ENCODE measurements at regions not wholly inside any gene's neighbourhood (a gene's known extent, or its start where the extent isn't known, plus 50 kb on each side); places are given as distances from the start of the nearest gene placed in this dataset.

DNA sequence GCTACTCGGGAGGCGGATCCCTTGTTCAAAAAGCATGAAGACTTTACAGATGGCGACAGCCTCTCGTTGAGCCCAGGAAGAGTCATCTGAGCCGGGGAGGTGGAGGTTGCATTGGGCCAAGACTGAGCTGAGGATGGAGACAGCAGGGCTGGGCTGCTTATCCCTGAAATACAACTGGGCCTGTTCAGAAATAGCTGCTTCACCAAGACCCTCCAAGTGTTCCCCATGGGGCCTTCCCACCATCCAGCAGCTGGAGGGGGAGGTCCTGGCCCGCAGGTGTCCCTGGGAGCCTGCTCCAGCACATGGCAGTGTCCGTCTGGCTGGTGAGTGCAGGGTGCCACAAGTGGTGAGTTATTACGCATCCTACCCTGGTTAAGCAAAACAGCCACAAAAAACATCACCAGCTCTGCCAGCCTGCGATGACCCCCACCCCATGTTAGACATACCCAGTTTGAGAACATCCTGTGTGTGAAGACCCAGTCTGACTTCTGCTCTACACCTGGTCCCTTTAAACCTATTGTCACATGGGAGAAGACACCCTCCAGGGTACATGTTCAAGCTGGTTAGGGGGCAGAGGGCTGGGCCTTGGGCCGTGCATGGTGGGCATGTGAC is 93.1 kb upstream of the TMPRSS2 start:
- Histone ChIP-seq H3K27me3 (ENCODE audit: insufficient read depth, low read length) (peaks cover 6% of the 10 kb centered on the region; the same call in 1 of the 2 replicates), H3K9me3 (ENCODE audit: insufficient read depth, low read depth, low read length) (no peaks in the 10 kb centered on the region), H3K27ac (ENCODE audit: low read length) (no peak overlapping the region), H3K9ac (ENCODE audit: low read depth, low read length) (no peak overlapping the region), H3K4me1 (ENCODE audit: insufficient read depth, low read length) (no peaks in the 10 kb centered on the region; the same call in 1 of the 2 replicates), H3K36me3 (ENCODE audit: insufficient read depth, low read depth, low read length) (no peaks in the 10 kb centered on the region), H3K4me3 (ENCODE audit: low read length) (no peak overlapping the region)

DNA sequence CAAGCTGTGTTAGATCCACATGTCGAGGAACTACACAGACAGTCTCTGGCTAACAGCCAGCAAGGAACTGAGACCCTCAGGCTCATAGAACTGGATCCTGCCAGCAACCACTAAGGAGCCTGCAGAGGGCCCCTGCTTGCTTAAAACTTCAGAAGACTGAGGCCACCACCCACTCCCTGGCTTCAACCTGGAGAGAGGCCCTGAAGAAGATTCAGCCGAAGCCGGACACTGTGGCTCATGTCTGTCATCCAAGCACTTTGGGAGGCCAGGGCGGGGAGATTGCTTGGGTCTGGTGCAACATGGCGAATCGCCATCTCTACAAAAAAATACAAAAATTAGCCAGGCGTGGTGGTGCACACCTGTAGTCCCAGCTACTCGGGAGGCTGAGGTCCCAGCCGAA is 92.6 kb upstream of the TMPRSS2 start:
- Histone ChIP-seq H3K27ac (ENCODE audit: low read length) (no peak overlapping the region), H3K4me3 (ENCODE audit: low read length) (no peak overlapping the region), H3K4me1 (ENCODE audit: insufficient read depth, low read length) (no peaks in the 10 kb centered on the region; the same call in 1 of the 2 replicates), H3K9me3 (ENCODE audit: insufficient read depth, low read depth, low read length) (no peaks in the 10 kb centered on the region), H3K36me3 (ENCODE audit: insufficient read depth, low read depth, low read length) (no peaks in the 10 kb centered on the region), H3K27me3 (ENCODE audit: insufficient read depth, low read length) (peaks cover 6% of the 10 kb centered on the region; the same call in 1 of the 2 replicates), H3K9ac (ENCODE audit: low read depth, low read length) (no peak overlapping the region)

DNA sequence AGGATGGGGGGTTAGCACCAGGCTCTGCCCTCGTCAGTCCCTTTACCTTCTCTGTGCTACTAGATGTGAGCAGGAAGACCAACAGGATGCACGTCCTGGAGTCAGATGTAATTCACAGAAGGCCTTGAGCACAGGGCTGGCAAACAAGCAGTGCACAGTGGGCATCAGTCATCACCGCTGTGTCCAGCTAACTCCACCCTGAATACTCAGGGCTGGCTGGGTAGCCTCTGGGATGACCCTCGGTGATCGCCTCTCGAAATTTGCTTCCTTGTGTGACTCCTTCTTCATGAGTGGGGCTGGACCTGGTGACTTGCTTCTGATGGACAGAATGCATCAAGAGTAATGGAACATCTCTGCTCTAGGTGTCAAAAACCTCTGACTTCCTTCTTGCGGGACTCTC is 92.2 kb upstream of the TMPRSS2 start:
- H3K9ac ChIP-seq (ENCODE audit: low read depth, low read length) = no peak overlapping the region
- no peaks in the 10 kb centered on the region for H3K9me3 ChIP-seq (ENCODE audit: insufficient read depth, low read depth, low read length)
- no peak overlapping the region for H3K27ac ChIP-seq (ENCODE audit: low read length)
- no peaks in the 10 kb centered on the region for H3K36me3 ChIP-seq (ENCODE audit: insufficient read depth, low read depth, low read length)
- H3K4me3 ChIP-seq (ENCODE audit: low read length) = no peak overlapping the region
- no peaks in the 10 kb centered on the region; the same call in 1 of the 2 replicates for H3K4me1 ChIP-seq (ENCODE audit: insufficient read depth, low read length)
- peaks cover 6% of the 10 kb centered on the region; the same call in 1 of the 2 replicates for H3K27me3 ChIP-seq (ENCODE audit: insufficient read depth, low read length)

DNA sequence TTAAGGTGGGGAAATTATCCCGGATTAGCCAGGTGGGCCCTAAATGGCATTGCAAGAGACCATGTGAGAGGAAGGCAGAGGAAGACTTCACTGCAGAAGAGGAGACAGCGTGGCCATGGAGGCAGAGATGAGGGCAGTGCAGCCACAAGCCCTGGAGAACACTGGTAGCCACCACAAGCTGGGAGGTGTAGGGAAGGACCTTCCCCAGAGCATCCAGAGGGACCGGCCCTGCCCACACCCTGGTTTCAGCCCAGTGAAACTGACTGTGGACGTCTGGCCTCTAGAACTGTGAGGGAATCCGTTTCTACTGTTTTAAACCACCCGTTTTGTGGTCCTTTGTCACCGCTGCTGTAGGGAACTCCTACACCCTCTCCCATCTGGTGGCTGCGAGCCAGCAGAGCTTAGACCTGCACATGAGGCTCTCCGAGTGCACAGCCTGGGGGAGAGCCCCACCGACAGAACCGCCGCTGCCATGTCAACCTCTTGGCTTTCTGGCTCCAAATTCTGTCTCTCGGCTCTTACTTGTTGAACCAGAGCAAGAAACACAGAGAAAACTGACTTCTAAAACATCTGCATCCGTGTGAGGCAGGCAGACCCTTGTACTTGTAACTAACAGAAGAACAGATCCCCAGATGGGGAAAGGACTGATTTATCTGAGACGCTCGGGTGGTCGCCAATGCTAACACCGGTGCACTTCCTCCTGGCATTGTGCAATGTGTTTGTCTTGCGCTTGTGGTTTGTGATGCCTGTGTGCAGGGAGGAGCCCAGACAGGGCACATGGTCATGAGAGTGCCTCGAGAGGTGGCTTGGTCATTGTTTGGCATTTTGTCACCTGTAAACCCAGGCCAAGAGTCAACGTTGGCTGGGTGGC is 90.8 kb upstream of the TMPRSS2 start:
- H3K9me3 ChIP-seq (ENCODE audit: insufficient read depth, low read depth, low read length) = no peaks in the 10 kb centered on the region
- H3K36me3 ChIP-seq (ENCODE audit: insufficient read depth, low read depth, low read length) = no peaks in the 10 kb centered on the region
- no peak overlapping the region for H3K4me3 ChIP-seq (ENCODE audit: low read length)
- peaks cover 13% of the 10 kb centered on the region; the same call in 1 of the 2 replicates for H3K4me1 ChIP-seq (ENCODE audit: insufficient read depth, low read length)
- peaks cover 6% of the 10 kb centered on the region; the same call in 1 of the 2 replicates for H3K27me3 ChIP-seq (ENCODE audit: insufficient read depth, low read length)
- no peak overlapping the region for H3K9ac ChIP-seq (ENCODE audit: low read depth, low read length)
- no peak overlapping the region for H3K27ac ChIP-seq (ENCODE audit: low read length)

DNA sequence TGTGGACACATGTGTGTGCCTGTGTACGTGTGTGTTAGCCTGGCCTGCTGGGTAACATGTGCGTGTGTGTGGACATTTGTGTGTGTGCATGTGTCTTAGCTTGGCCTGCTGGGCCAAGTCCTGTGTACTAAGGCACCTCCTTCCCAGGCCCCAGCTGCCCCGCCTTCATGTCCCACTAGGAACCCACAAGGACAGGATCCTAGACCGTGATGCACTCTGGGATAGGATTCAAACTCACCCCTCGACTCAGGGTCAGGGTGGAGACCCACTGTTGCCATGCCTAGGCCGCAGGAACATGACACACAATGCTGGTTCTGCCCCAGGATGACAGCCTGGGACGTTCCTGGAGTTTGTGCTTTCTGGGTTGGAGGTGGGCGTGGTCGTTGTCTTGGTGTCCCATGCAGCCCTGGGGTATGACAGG is 89.9 kb upstream of the TMPRSS2 start:
- Histone ChIP-seq H3K27ac (ENCODE audit: low read length) (no peak overlapping the region), H3K9ac (ENCODE audit: low read depth, low read length) (no peak overlapping the region), H3K9me3 (ENCODE audit: insufficient read depth, low read depth, low read length) (no peaks in the 10 kb centered on the region), H3K36me3 (ENCODE audit: insufficient read depth, low read depth, low read length) (no peaks in the 10 kb centered on the region), H3K4me1 (ENCODE audit: insufficient read depth, low read length) (peaks cover 19% of the 10 kb centered on the region; the same call in 1 of the 2 replicates), H3K27me3 (ENCODE audit: insufficient read depth, low read length) (peaks cover 15% of the 10 kb centered on the region; the same call in 1 of the 2 replicates), H3K4me3 (ENCODE audit: low read length) (no peak overlapping the region)

DNA sequence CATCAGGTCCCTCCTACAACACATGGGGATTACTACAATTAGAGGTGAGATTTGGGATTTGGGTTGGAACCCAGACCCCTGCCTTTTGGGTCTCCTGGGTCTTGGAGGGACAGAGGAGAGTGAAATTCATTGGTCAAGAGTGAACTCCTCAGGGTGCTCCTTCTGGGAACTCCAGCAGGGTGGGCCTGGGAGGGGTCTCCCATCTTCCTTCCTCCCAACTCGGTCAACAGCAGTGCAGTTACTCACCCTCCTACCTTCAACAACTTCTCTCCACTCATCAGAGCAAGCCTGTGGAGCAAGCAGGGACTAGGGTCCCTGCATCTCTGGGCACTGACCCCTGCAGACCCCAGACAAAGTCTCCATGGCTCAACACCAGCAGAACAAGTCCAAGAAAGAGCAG is 89.3 kb upstream of the TMPRSS2 start:
- Histone ChIP-seq H3K9ac (ENCODE audit: low read depth, low read length) (no peak overlapping the region), H3K36me3 (ENCODE audit: insufficient read depth, low read depth, low read length) (no peaks in the 10 kb centered on the region), H3K27me3 (ENCODE audit: insufficient read depth, low read length) (peaks cover 19% of the 10 kb centered on the region; the same call in 1 of the 2 replicates), H3K27ac (ENCODE audit: low read length) (no peak overlapping the region), H3K4me3 (ENCODE audit: low read length) (no peak overlapping the region), H3K9me3 (ENCODE audit: insufficient read depth, low read depth, low read length) (no peaks in the 10 kb centered on the region), H3K4me1 (ENCODE audit: insufficient read depth, low read length) (peaks cover 19% of the 10 kb centered on the region; the same call in 1 of the 2 replicates)

DNA sequence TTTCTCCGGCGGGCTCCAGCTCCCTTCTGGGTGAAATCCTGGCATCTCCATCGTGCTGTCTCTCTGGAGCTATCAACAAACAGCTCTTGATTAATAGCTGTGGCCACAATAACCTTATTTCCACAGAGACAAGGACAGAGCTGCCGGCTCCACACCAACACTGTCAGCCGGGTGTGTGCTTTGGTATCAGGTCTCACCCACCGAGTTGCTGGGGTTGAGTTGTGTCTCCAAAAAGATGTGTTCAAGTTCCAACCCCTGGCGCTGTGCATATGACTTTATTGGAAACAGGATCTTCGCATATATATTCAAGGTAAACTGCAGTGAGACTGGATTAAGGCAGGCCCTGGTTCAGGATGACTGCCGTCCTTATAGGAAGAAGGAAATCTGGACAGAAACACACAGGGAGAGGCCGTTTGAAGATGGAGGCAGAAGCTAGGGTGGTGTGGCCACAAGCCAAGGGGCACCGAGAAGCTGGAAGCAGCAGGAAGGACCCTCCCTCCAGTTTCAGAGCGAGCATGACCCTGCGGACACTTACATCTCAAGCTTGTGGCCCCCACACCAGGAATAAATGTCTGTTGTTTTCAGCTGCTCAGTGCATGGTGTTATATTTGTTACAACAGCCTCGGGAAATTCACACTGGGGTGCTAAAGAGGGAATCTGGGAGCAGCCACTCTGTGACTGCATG is 88.4 kb upstream of the TMPRSS2 start:
- Histone ChIP-seq H3K4me3 (ENCODE audit: low read length) (no peak overlapping the region), H3K27ac (ENCODE audit: low read length) (no peak overlapping the region), H3K27me3 (ENCODE audit: insufficient read depth, low read length) (peaks cover 19% of the 10 kb centered on the region; the same call in 1 of the 2 replicates), H3K9ac (ENCODE audit: low read depth, low read length) (no peak overlapping the region), H3K36me3 (ENCODE audit: insufficient read depth, low read depth, low read length) (no peaks in the 10 kb centered on the region), H3K9me3 (ENCODE audit: insufficient read depth, low read depth, low read length) (no peaks in the 10 kb centered on the region), H3K4me1 (ENCODE audit: insufficient read depth, low read length) (peaks cover 19% of the 10 kb centered on the region; the same call in 1 of the 2 replicates)

DNA sequence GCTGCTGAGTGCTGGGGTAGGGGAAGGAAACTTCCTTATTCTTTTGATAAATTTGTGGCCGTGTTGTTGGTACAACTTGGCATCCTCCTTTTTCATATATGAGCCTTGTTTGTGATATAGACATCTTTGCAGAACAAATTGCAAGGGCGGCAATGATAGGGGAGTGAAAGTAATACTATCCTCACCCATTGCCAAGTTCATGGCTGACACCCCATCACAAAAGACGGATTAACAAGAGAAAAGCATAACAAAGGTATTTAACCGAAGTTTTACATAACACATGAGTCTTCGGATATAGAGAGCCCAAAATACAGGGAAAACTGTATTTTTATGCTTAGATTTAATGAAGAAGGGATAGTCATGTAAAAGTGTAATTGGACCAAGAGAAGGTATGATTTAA is 86.3 kb upstream of the TMPRSS2 start:
- peak overlapping the region; percentile 2; the same call in 1 of the 2 replicates for H3K9ac ChIP-seq (ENCODE audit: low read depth, low read length)
- H3K27me3 ChIP-seq (ENCODE audit: insufficient read depth, low read length) = peaks cover 19% of the 10 kb centered on the region; the same call in 1 of the 2 replicates
- peaks cover 19% of the 10 kb centered on the region; the same call in 1 of the 2 replicates for H3K4me1 ChIP-seq (ENCODE audit: insufficient read depth, low read length)
- H3K36me3 ChIP-seq (ENCODE audit: insufficient read depth, low read depth, low read length) = no peaks in the 10 kb centered on the region
- no peaks in the 10 kb centered on the region for H3K9me3 ChIP-seq (ENCODE audit: insufficient read depth, low read depth, low read length)
- H3K4me3 ChIP-seq (ENCODE audit: low read length) = peak overlapping the region; percentile 51
- H3K27ac ChIP-seq (ENCODE audit: low read length) = peak overlapping the region; percentile 8

DNA sequence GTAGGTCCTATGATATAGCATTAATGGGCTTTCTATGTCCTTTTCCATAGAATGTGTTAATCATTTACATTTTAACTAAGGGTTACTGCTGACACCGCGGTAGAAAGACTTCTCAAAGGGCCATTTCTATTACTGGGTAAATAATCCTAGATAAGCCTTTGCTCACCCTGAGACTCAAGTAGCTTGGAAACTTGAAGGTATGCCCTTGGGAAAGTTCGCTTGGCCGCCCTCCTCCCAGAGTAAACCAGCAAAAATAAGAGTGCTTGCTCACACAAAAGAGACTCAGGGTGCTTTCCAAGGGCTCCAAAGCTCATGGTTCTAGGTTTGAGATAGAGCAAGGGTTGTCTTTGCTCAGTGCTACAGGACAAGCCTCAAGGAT is 85.8 kb upstream of the TMPRSS2 start:
- no peaks in the 10 kb centered on the region for H3K9me3 ChIP-seq (ENCODE audit: insufficient read depth, low read depth, low read length)
- no peaks in the 10 kb centered on the region for H3K36me3 ChIP-seq (ENCODE audit: insufficient read depth, low read depth, low read length)

DNA sequence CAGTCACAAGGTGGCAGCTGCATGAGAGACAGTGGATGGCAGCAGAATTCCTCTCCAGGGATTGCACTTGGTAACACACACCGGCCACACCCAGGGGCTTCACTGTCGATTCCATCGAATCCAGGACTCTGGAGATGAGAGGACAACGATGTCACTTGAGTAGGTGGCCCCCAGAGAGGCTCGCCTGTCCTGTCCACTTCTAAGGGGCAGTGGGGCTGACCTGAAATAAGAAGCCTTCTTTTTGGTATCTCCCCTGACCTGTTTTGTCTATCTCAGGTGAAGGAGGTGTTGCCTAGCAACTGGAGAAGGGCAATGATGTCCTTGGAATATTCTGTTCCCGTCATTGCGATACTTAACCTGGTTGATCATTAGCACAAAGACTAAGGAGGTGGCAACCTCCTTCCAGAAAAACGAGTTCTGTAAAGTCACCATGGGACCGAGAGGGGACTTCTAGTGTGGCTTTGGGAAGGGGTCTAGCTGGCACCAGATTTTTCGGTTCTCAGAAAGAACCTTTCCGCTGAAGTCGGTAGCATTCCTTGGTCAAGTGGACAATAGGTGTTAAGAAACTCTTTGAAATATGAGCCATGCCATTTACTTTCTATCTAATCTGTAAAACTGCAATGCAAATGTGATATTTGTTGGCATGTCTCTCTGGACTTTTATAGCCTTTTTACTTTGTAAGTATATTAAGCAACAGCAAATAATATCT is 85.2 kb upstream of the TMPRSS2 start:
- H3K4me1 ChIP-seq (ENCODE audit: insufficient read depth, low read length) = peaks cover 19% of the 10 kb centered on the region; the same call in 1 of the 2 replicates
- H3K27ac ChIP-seq (ENCODE audit: low read length) = no peak overlapping the region
- no peaks in the 10 kb centered on the region for H3K36me3 ChIP-seq (ENCODE audit: insufficient read depth, low read depth, low read length)
- no peaks in the 10 kb centered on the region for H3K9me3 ChIP-seq (ENCODE audit: insufficient read depth, low read depth, low read length)
- H3K9ac ChIP-seq (ENCODE audit: low read depth, low read length) = no peak overlapping the region
- H3K27me3 ChIP-seq (ENCODE audit: insufficient read depth, low read length) = peaks cover 19% of the 10 kb centered on the region; the same call in 1 of the 2 replicates
- no peak overlapping the region for H3K4me3 ChIP-seq (ENCODE audit: low read length)

More for the DNA sequence above, 85.8 kb upstream of the TMPRSS2 start:
- H3K27me3 ChIP-seq (ENCODE audit: insufficient read depth, low read length) = peaks cover 19% of the 10 kb centered on the region; the same call in 1 of the 2 replicates
- H3K9ac ChIP-seq (ENCODE audit: low read depth, low read length) = no peak overlapping the region
- H3K4me1 ChIP-seq (ENCODE audit: insufficient read depth, low read length) = peaks cover 19% of the 10 kb centered on the region; the same call in 1 of the 2 replicates
- H3K4me3 ChIP-seq (ENCODE audit: low read length) = peak overlapping the region; percentile 51
- no peak overlapping the region for H3K27ac ChIP-seq (ENCODE audit: low read length)
